HG02588 (cell line): ENCODE measurements at regions not wholly inside any gene's neighbourhood (a gene's known extent, or its start where the extent isn't known, plus 50 kb on each side); places are given as distances from the start of the nearest gene placed in this dataset.

Experiments used
- ATAC-seq: cut with Tn5 transposase; IDR thresholded peaks from one replicate; pipeline ENCODE4 v1.9.1; 2021; ENCODE audit warnings: mild to moderate bottlenecking, moderate library complexity; ENCODE audit not compliant: unreplicated experiment

- ATAC-seq, result no peak
Observed at GRCh38 chr20:12265662-12266061, 348.0 kb downstream of the BTBD3 start.

- ATAC-seq, result no peak
Observed at GRCh38 chr20:12269579-12269978, 351.9 kb downstream of the BTBD3 start.

GRCh38 chr20:12270863-12271262 is 353.2 kb downstream of the BTBD3 start:
- ATAC-seq, result no peak

GRCh38 chr20:12276011-12276673 is 358.4 kb downstream of the BTBD3 start:
- ATAC-seq, result no peak

GRCh38 chr20:12287575-12287974 is 369.9 kb downstream of the BTBD3 start:
- ATAC-seq, result no peak

- no peak for ATAC-seq
Observed at GRCh38 chr20:12289465-12289864, 371.8 kb downstream of the BTBD3 start.

- no peak for ATAC-seq
Observed at GRCh38 chr20:12291386-12291785, 373.7 kb downstream of the BTBD3 start.

- ATAC-seq, result no peak
Observed at GRCh38 chr20:12293900-12294299, 376.2 kb downstream of the BTBD3 start.

GRCh38 chr20:12294678-12295077 is 377.0 kb downstream of the BTBD3 start:
- no peak for ATAC-seq

- ATAC-seq, result no peak
Observed at GRCh38 chr20:12305188-12305950, 387.7 kb downstream of the BTBD3 start.

- no peak for ATAC-seq
Observed at GRCh38 chr20:12306107-12306506, 388.4 kb downstream of the BTBD3 start.

GRCh38 chr20:12311094-12311865 is 393.6 kb downstream of the BTBD3 start:
- no peak for ATAC-seq

- ATAC-seq, result no peak
Observed at GRCh38 chr20:12315652-12316051, 398.0 kb downstream of the BTBD3 start.

GRCh38 chr20:12316794-12317193 is 399.1 kb downstream of the BTBD3 start:
- no peak for ATAC-seq

GRCh38 chr20:12317433-12317832 is 399.7 kb downstream of the BTBD3 start:
- no peak for ATAC-seq

- ATAC-seq, result no peak
Observed at GRCh38 chr20:12318043-12318442, 400.4 kb downstream of the BTBD3 start.

- no peak for ATAC-seq
Observed at GRCh38 chr20:12321736-12322135, 404.0 kb downstream of the BTBD3 start.

GRCh38 chr20:12327205-12327604 is 409.5 kb downstream of the BTBD3 start:
- ATAC-seq, result no peak

- no peak for ATAC-seq
Observed at GRCh38 chr20:12331236-12331635, 413.5 kb downstream of the BTBD3 start.

GRCh38 chr20:12337601-12338000 is 419.9 kb downstream of the BTBD3 start:
- ATAC-seq, result no peak

- ATAC-seq, result no peak
Observed at GRCh38 chr20:12345978-12346377, 428.3 kb downstream of the BTBD3 start.

GRCh38 chr20:12353842-12354241 is 436.1 kb downstream of the BTBD3 start:
- no peak for ATAC-seq
